ENCODE measurements at regions not wholly inside any gene's neighbourhood (a gene's known extent, or its start where the extent isn't known, plus 50 kb on each side); places are given as distances from the start of the nearest gene placed in this dataset.

DNA sequence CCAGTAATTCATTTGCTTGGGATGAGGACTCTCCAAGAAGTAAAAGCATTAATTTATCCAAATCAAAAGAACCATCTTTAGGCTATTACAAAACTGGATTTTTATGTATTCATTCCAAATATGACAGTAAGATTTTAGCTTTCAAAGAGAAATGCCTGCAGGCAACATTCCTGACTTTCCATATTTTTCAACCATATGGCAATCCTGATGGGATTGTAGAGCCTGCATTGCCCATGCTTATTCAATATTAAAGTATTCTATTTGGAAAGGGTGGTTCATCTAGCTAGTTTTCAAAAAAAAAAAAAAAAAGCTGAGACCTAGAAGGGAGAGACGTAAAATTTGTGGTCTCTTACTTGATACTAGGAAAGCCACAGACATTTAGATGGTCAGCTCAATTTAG lies 1253.7 kb downstream of the LRFN5 start:
- no peak overlapping the region for H3K4me3 ChIP-seq
- WGBS (ENCODE audit: missing lambda C conversion rate): 52% methylated on average over 1 of the region's 1 CpG
- no peak overlapping the region for H3K4me2 ChIP-seq
- H3K27ac ChIP-seq: no peak overlapping the region
- TF ChIP-seq SREBF2 (IDR thresholded peaks at IDR 0.05): no peak
- no peak for TF ChIP-seq EHF (CRISPR knock-in tag; IDR thresholded peaks at IDR 0.05)
- no peak for TF ChIP-seq MYC (IDR thresholded peaks at IDR 0.05; ENCODE audit: borderline replicate concordance, low read length)
- TF ChIP-seq, protein P1, sequence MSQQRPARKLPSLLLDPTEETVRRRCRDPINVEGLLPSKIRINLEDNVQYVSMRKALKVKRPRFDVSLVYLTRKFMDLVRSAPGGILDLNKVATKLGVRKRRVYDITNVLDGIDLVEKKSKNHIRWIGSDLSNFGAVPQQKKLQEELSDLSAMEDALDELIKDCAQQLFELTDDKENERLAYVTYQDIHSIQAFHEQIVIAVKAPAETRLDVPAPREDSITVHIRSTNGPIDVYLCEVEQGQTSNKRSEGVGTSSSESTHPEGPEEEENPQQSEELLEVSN (IDR thresholded peaks at IDR 0.05; ENCODE audit: borderline replicate concordance, low read depth): no peak
- TF ChIP-seq, protein P2, sequence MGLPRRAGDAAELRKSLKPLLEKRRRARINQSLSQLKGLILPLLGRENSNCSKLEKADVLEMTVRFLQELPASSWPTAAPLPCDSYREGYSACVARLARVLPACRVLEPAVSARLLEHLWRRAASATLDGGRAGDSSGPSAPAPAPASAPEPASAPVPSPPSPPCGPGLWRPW (IDR thresholded peaks at IDR 0.05): no peak
- no peak for TF ChIP-seq EP300 (IDR thresholded peaks at IDR 0.05)
- TF ChIP-seq, protein P3, sequence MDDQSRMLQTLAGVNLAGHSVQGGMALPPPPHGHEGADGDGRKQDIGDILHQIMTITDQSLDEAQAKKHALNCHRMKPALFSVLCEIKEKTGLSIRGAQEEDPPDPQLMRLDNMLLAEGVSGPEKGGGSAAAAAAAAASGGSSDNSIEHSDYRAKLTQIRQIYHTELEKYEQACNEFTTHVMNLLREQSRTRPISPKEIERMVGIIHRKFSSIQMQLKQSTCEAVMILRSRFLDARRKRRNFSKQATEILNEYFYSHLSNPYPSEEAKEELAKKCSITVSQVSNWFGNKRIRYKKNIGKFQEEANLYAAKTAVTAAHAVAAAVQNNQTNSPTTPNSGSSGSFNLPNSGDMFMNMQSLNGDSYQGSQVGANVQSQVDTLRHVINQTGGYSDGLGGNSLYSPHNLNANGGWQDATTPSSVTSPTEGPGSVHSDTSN (IDR thresholded peaks at IDR 0.05): no peak
- no peak for TF ChIP-seq GATA3 (IDR thresholded peaks at IDR 0.05; ENCODE audit: borderline replicate concordance)
- TF ChIP-seq, protein P4, sequence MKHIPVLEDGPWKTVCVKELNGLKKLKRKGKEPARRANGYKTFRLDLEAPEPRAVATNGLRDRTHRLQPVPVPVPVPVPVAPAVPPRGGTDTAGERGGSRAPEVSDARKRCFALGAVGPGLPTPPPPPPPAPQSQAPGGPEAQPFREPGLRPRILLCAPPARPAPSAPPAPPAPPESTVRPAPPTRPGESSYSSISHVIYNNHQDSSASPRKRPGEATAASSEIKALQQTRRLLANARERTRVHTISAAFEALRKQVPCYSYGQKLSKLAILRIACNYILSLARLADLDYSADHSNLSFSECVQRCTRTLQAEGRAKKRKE (CRISPR knock-in tag; IDR thresholded peaks at IDR 0.05; ENCODE audit: low read depth): no peak
- TF ChIP-seq ESRRA (IDR thresholded peaks at IDR 0.05; ENCODE audit: borderline replicate concordance, low read length): no peak
- no peak for TF ChIP-seq RAD21 (conservative IDR thresholded peaks at IDR 0.05 in 1 of 2, IDR thresholded peaks at IDR 0.05 in 1 of 2)
- TF ChIP-seq, protein P5, sequence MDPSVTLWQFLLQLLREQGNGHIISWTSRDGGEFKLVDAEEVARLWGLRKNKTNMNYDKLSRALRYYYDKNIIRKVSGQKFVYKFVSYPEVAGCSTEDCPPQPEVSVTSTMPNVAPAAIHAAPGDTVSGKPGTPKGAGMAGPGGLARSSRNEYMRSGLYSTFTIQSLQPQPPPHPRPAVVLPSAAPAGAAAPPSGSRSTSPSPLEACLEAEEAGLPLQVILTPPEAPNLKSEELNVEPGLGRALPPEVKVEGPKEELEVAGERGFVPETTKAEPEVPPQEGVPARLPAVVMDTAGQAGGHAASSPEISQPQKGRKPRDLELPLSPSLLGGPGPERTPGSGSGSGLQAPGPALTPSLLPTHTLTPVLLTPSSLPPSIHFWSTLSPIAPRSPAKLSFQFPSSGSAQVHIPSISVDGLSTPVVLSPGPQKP (IDR thresholded peaks at IDR 0.05; ENCODE audit: low read depth, low read length): no peak
- TF ChIP-seq RCOR1 (IDR thresholded peaks at IDR 0.05; ENCODE audit: low read depth, low read length): no peak
- no peak for TF ChIP-seq JUN (IDR thresholded peaks at IDR 0.05)
- no peak for TF ChIP-seq NR3C1 (IDR thresholded peaks at IDR 0.05)
- no peak for TF ChIP-seq HDAC2 (IDR thresholded peaks at IDR 0.05)
- TF ChIP-seq HEYL (CRISPR knock-in tag; IDR thresholded peaks at IDR 0.05): no peak
- TF ChIP-seq PHF8 (IDR thresholded peaks at IDR 0.05; ENCODE audit: borderline replicate concordance, low read depth): no peak
- no peak for TF ChIP-seq NPAS2 (CRISPR knock-in tag; IDR thresholded peaks at IDR 0.05; ENCODE audit: borderline replicate concordance)
- H3K9me3 ChIP-seq: no peaks in the 10 kb centered on the region
- CTCF ChIA-PET: no interaction called here
- POLR2A ChIA-PET: no interaction called here
- no peak for ATAC-seq
- no peak for DNase-seq (ENCODE audit: low read depth in 1 of 2, low spot score in 1 of 2)
- H3K4me1 ChIP-seq: no peaks in the 10 kb centered on the region
- no peak for FAIRE-seq

DNA sequence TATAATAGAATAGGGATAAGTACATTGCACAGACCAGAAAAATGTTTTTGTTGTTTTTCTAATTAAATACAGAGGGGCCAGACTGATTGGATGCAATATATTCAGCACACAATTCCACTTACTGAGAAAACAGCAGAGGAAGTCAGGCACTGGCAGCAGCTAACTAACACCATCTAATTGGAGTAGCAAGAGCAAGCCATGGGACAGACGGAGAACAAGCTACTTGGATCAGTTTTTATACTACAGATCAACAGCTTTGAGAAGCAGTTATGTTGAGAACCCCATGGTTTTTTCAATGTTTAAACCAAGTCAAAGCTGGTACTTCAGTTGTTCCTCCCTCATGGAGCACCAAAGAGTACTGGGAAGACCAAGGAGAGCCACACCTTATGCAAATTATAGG lies 1249.4 kb downstream of the LRFN5 start:
- no peaks in the 10 kb centered on the region for H3K9me3 ChIP-seq
- POLR2A ChIA-PET: no interaction called here
- TF ChIP-seq PHF8 (IDR thresholded peaks at IDR 0.05; ENCODE audit: borderline replicate concordance, low read depth): no peak
- no peak for TF ChIP-seq EHF (CRISPR knock-in tag; IDR thresholded peaks at IDR 0.05)
- TF ChIP-seq, protein P4 (CRISPR knock-in tag; IDR thresholded peaks at IDR 0.05; ENCODE audit: low read depth): no peak
- no peak for TF ChIP-seq NR3C1 (IDR thresholded peaks at IDR 0.05)
- no peak for TF ChIP-seq NFE2L2 (conservative IDR thresholded peaks at IDR 0.05; ENCODE audit: low read length)
- TF ChIP-seq, protein P6, sequence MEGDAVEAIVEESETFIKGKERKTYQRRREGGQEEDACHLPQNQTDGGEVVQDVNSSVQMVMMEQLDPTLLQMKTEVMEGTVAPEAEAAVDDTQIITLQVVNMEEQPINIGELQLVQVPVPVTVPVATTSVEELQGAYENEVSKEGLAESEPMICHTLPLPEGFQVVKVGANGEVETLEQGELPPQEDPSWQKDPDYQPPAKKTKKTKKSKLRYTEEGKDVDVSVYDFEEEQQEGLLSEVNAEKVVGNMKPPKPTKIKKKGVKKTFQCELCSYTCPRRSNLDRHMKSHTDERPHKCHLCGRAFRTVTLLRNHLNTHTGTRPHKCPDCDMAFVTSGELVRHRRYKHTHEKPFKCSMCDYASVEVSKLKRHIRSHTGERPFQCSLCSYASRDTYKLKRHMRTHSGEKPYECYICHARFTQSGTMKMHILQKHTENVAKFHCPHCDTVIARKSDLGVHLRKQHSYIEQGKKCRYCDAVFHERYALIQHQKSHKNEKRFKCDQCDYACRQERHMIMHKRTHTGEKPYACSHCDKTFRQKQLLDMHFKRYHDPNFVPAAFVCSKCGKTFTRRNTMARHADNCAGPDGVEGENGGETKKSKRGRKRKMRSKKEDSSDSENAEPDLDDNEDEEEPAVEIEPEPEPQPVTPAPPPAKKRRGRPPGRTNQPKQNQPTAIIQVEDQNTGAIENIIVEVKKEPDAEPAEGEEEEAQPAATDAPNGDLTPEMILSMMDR (IDR thresholded peaks at IDR 0.05): no peak
- no peak for TF ChIP-seq TFCP2L1 (CRISPR knock-in tag; IDR thresholded peaks at IDR 0.05)
- no peak for TF ChIP-seq RNF2 (IDR thresholded peaks at IDR 0.05; ENCODE audit: borderline replicate concordance, low read depth)
- TF ChIP-seq MAZ (IDR thresholded peaks at IDR 0.05; ENCODE audit: borderline replicate concordance, low read depth, low read length): no peak
- no peak for TF ChIP-seq POLR2AphosphoS2 (conservative IDR thresholded peaks at IDR 0.05; ENCODE audit: low read length)
- TF ChIP-seq HOXB5 (CRISPR knock-in tag; IDR thresholded peaks at IDR 0.05): no peak
- no peak for TF ChIP-seq MAFK (IDR thresholded peaks at IDR 0.05; ENCODE audit: partially characterized antibody)
- DNase-seq (ENCODE audit: low read depth in 1 of 2, low spot score in 1 of 2): no peak
- FAIRE-seq: no peak
- no peak overlapping the region for H3K27ac ChIP-seq
- no peaks in the 10 kb centered on the region for H3K4me1 ChIP-seq
- ATAC-seq: no peak
- no peak overlapping the region for H3K4me2 ChIP-seq
- H3K4me3 ChIP-seq: no peak overlapping the region
- 69% methylated on average over 1 of the region's 1 CpG for whole genome bisulfite sequencing (ENCODE audit: missing lambda C conversion rate)
- CTCF ChIA-PET: no interaction called here
